ENCODE measurements at regions not wholly inside any gene's neighbourhood (a gene's known extent, or its start where the extent isn't known, plus 50 kb on each side); places are given as distances from the start of the nearest gene placed in this dataset.

DNA sequence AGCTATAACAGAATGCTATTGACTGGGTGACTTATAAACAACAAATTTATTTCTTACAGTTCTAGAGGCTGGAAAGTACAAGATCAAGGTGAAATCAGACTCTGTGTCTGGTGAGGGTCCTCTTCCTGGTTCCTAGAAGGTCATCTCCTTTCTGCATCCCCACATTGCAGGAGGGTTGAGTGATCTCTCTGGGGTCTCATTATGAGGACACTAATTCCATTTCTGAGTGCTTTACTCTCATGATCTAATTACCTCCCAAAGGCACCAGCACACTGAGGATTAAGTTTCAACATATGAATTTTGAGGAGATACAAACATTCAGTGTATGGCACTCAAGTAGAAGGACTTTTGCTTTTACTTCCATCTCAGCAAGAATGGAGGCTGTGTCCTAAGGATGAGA is 534.1 kb upstream of the KCNMB2 start:
- no peak for ATAC-seq
- TF ChIP-seq, protein P1, sequence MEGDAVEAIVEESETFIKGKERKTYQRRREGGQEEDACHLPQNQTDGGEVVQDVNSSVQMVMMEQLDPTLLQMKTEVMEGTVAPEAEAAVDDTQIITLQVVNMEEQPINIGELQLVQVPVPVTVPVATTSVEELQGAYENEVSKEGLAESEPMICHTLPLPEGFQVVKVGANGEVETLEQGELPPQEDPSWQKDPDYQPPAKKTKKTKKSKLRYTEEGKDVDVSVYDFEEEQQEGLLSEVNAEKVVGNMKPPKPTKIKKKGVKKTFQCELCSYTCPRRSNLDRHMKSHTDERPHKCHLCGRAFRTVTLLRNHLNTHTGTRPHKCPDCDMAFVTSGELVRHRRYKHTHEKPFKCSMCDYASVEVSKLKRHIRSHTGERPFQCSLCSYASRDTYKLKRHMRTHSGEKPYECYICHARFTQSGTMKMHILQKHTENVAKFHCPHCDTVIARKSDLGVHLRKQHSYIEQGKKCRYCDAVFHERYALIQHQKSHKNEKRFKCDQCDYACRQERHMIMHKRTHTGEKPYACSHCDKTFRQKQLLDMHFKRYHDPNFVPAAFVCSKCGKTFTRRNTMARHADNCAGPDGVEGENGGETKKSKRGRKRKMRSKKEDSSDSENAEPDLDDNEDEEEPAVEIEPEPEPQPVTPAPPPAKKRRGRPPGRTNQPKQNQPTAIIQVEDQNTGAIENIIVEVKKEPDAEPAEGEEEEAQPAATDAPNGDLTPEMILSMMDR (IDR thresholded peaks at IDR 0.05): no peak
- no peak for TF ChIP-seq POLR2A (IDR thresholded peaks at IDR 0.05)
- Histone ChIP-seq H3K27ac (no peak overlapping the region), H3K27me3 (no peaks in the 10 kb centered on the region), H3K4me1 (no peaks in the 10 kb centered on the region), H3K9me3 (no peaks in the 10 kb centered on the region), H3K4me3 (no peak overlapping the region), H3K36me3 (no peaks in the 10 kb centered on the region)
- DNase-seq: no peak
- intact Hi-C loops (cut with DNase I): no loop called here

DNA sequence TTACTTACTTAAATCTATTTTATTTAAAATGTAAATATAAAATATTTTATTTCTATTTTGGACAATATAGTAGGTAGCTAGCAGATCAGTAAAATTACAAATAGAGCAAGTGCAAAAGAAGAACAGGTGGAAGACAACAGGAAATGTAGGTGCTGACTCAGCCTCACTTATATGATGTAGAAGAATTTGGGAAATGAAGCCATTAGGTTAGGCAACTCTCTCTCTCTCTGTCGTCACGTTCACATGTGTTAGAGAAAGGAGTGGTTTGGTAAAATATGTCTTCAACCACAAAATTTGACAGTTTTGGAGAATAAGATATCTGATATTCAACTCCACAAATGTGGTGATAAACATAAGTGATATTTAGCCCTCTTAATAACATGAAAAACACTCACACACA is 532.5 kb upstream of the KCNMB2 start:
- Histone ChIP-seq H3K27me3 (no peaks in the 10 kb centered on the region), H3K4me1 (no peaks in the 10 kb centered on the region), H3K36me3 (no peaks in the 10 kb centered on the region), H3K4me3 (no peak overlapping the region), H3K27ac (no peak overlapping the region), H3K9me3 (no peaks in the 10 kb centered on the region)
- intact Hi-C loops (cut with DNase I): no loop called here
- no peak for ATAC-seq
- WGBS (ENCODE audit: insufficient coverage, low coverage, low lambda C conversion rate, missing lambda C conversion rate): 60% methylated on average over 2 of the region's 2 CpGs
- no peak for TF ChIP-seq POLR2A (IDR thresholded peaks at IDR 0.05)
- TF ChIP-seq, protein P1 (IDR thresholded peaks at IDR 0.05): no peak
- DNase-seq: no peak

DNA sequence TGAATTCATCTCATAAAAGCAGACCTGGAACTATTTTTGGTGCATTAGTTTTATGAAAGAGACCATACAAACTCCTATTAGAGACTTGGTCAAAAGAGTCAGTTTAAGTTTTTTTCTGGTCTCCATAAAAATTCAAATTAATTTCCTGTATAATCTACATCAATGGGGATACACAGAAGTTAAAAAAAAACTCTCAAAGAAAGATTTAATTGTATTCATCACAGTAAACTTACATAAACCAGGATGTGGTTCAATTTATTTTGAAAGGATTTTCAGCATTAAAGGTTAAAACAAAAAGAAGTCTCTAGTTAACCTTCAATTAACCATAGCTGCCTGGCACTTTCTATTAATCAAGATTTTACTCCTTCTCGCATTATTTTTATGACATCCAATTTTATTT is 530.3 kb upstream of the KCNMB2 start:
- 95% methylated on average over 1 of the region's 1 CpG for WGBS (ENCODE audit: insufficient coverage, low coverage, low lambda C conversion rate, missing lambda C conversion rate)
- ATAC-seq: no peak
- no peak overlapping the region for H3K27ac ChIP-seq

DNA sequence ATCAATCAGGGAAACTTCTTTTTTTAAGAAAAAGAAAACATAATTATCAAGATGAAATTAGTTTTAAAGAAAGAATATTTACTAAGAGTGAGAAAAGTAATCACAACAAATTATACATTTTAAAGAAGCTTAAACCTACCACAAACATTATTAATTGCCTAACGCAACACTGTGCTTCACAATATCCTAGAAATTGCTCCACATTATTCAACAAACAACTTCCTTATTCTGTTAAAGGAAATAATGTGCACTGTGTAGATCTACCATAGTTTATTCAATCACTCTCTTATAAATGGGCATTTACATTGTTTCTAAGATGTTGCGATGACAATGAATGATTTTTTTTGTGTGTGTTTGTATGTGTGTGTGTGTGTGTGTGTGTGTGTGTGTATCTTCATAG is 525.9 kb upstream of the KCNMB2 start:
- DNase-seq (no peak), ATAC-seq (no peak)
- Histone ChIP-seq H3K4me3 (no peak overlapping the region), H3K4me1 (no peaks in the 10 kb centered on the region), H3K27me3 (no peaks in the 10 kb centered on the region), H3K36me3 (no peaks in the 10 kb centered on the region), H3K27ac (no peak overlapping the region), H3K9me3 (no peaks in the 10 kb centered on the region)
- intact Hi-C loops (cut with DNase I): no loop called here
- TF ChIP-seq POLR2A (IDR thresholded peaks at IDR 0.05): no peak
- TF ChIP-seq, protein P1 (IDR thresholded peaks at IDR 0.05): no peak
- WGBS (ENCODE audit: insufficient coverage, low coverage, low lambda C conversion rate, missing lambda C conversion rate): 79% methylated on average over 2 of the region's 2 CpGs

More for the DNA sequence above, 530.3 kb upstream of the KCNMB2 start:
- DNase-seq: no peak
- Histone ChIP-seq H3K9me3 (no peaks in the 10 kb centered on the region), H3K27me3 (no peaks in the 10 kb centered on the region), H3K4me3 (no peak overlapping the region), H3K4me1 (no peaks in the 10 kb centered on the region), H3K36me3 (no peaks in the 10 kb centered on the region)
- intact Hi-C loops (cut with DNase I): no loop called here
- TF ChIP-seq, protein P1 (IDR thresholded peaks at IDR 0.05): no peak
- no peak for TF ChIP-seq POLR2A (IDR thresholded peaks at IDR 0.05)

DNA sequence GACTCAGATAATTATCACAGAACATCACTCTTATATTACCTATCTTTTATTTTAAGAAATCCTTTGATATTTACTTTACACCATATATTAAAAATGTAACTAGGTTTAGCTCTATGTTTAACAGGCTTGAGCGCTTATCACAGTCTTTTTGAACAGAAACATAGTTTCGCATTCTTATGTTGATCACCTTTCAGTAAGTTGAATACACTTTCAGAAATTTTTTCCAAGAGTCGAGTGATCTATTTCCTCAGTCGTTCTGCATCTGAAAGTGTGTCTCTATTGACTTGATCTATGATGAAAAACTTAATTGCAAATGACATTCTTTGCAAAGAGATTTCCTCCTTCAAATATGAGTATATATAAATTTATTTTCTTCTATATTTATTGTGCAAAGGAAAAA is 516.6 kb upstream of the KCNMB2 start:
- intact Hi-C loops (cut with DNase I): no loop called here
- Histone ChIP-seq H3K27me3 (no peaks in the 10 kb centered on the region), H3K9me3 (no peaks in the 10 kb centered on the region), H3K36me3 (no peaks in the 10 kb centered on the region), H3K4me1 (no peaks in the 10 kb centered on the region), H3K4me3 (no peak overlapping the region), H3K27ac (no peak overlapping the region)
- DNase-seq (no peak), ATAC-seq (no peak)
- 89% methylated on average over 4 of the region's 4 CpGs for WGBS (ENCODE audit: insufficient coverage, low coverage, low lambda C conversion rate, missing lambda C conversion rate)
- TF ChIP-seq POLR2A (IDR thresholded peaks at IDR 0.05): no peak
- TF ChIP-seq, protein P1 (IDR thresholded peaks at IDR 0.05): no peak
